Caco-2 (cell line): ENCODE measurements at regions not wholly inside any gene's neighbourhood (a gene's known extent, or its start where the extent isn't known, plus 50 kb on each side); places are given as distances from the start of the nearest gene placed in this dataset.

Experiments used
- BruUV-seq: library from RNA; stranded (reverse); fragments of 400-500 nt; replicated peaks from 2 replicates; lab custom pipeline; 2021; lab: Mats Ljungman, UMichigan
- CTCF ChIA-PET: fragments of 300-600 bp; sonication (Branson Sonifier 250); formaldehyde crosslinking; loops from one replicate; lab custom pipeline; 2022; ENCODE audit warnings: antibody characterized with exemption; lab: Charles Lee
- POLR2A ChIA-PET: fragments of 300-600 bp; sonication (Branson Sonifier 250); formaldehyde crosslinking; loops from one replicate; lab custom pipeline; 2022; ENCODE audit warnings: antibody characterized with exemption; lab: Charles Lee
- DNase-seq, 2 experiments: peaks; one replicate each; pipeline versions ENCODE4 v3.0.0 to v3.0.0-alpha.2; 2020 to 2022
- H3K27me3 ChIP-seq: replicated peaks from 2 replicates; pipeline ENCODE4 v1.6.0; 2011; ENCODE audit warnings: low read length; ENCODE audit not compliant: control insufficient read depth, insufficient read depth
- H3K36me3 ChIP-seq: 2 replicates; pipeline ENCODE4 v1.5.1; 2011; ENCODE audit warnings: low read length; ENCODE audit not compliant: control insufficient read depth, insufficient read depth
- H3K4me1 ChIP-seq: fragments of 250-450 bp; sonication (Bioruptor Pico); 2 replicates; pipeline ENCODE4 v1.5.1; 2020; ENCODE audit warnings: mild to moderate bottlenecking
- H3K4me3 ChIP-seq: 2 replicates; pipeline ENCODE4 v1.5.1; 2011; ENCODE audit warnings: low read depth, mild to moderate bottlenecking, control low read depth, low read length
- H3K9me3 ChIP-seq: fragments of 250-450 bp; sonication (Bioruptor Pico); 2 replicates; pipeline ENCODE4 v1.5.1; 2020; ENCODE audit warnings: mild to moderate bottlenecking, moderate library complexity
- H3K27ac Mint-ChIP-seq: one replicate; pipeline ENCODE4 v1.8.0; 2022; ENCODE audit warnings: mixed read lengths; ENCODE audit not compliant: unreplicated experiment
- H3K27me3 Mint-ChIP-seq: one replicate; pipeline ENCODE4 v1.8.0; 2022; ENCODE audit warnings: mixed read lengths; ENCODE audit not compliant: insufficient read depth, unreplicated experiment
- H3K36me3 Mint-ChIP-seq: one replicate; pipeline ENCODE4 v1.8.0; 2022; ENCODE audit warnings: mild to moderate bottlenecking, mixed read lengths; ENCODE audit not compliant: insufficient read depth, unreplicated experiment
- H3K4me1 Mint-ChIP-seq: one replicate; pipeline ENCODE4 v1.8.0; 2022; ENCODE audit warnings: low read depth, mixed read lengths; ENCODE audit not compliant: unreplicated experiment
- H3K4me3 Mint-ChIP-seq: one replicate; pipeline ENCODE4 v1.8.0; 2022; ENCODE audit warnings: mild to moderate bottlenecking, moderate library complexity, mixed read lengths; ENCODE audit not compliant: unreplicated experiment
- H3K9me3 Mint-ChIP-seq: one replicate; pipeline ENCODE4 v1.8.0; 2022; ENCODE audit warnings: mixed read lengths; ENCODE audit not compliant: unreplicated experiment
- CTCF ChIP-seq, 2 experiments: fragments of 200-600 bp in 1 of 2; IDR thresholded peaks; 1 replicate in 1 of 2; 2 replicates in 1 of 2; pipeline versions ENCODE4 v1.5.1 to v1.8.0; 2011 to 2022; ENCODE audit warnings: antibody characterized with exemption in 1 of 2, control low read depth in 1 of 2, inconsistent platforms in 1 of 2, low read depth in 1 of 2, low read length in 1 of 2, mild to moderate bottlenecking in 1 of 2, moderate library complexity in 1 of 2; ENCODE audit not compliant: insufficient read depth in 1 of 2, severe bottlenecking in 1 of 2, unreplicated experiment in 1 of 2
- intact Hi-C: fragments of 100-400 bp; cut with micrococcal nuclease; formaldehyde crosslinking; loops from one replicate; pipeline ENCODE4 v1.10.0; 2022; ENCODE audit not compliant: unreplicated experiment

- H3K27me3 ChIP-seq = no peaks in the 10 kb centered on the region
- ChIA-PET CTCF (no interaction called here), POLR2A (no interaction called here)
- H3K4me1 Mint-ChIP-seq = no peaks in the 10 kb centered on the region
- H3K9me3 ChIP-seq = no peaks in the 10 kb centered on the region
- BruUV-seq = no TSS peak
- H3K4me1 ChIP-seq = no peaks in the 10 kb centered on the region
- no peak for DNase-seq
- no peak overlapping the region for H3K4me3 Mint-ChIP-seq
- H3K9me3 Mint-ChIP-seq = no peaks in the 10 kb centered on the region
- H3K36me3 Mint-ChIP-seq = no peaks in the 10 kb centered on the region
- intact Hi-C loops = no loop called here
- no peak overlapping the region for H3K27ac Mint-ChIP-seq
- no peak overlapping the region for H3K4me3 ChIP-seq
- no peaks in the 10 kb centered on the region for H3K36me3 ChIP-seq
- no peak for TF ChIP-seq CTCF (IDR thresholded peaks at IDR 0.05; ENCODE audit: insufficient read depth in 1 of 2, low read depth in 1 of 2, low read length in 1 of 2, severe bottlenecking in 1 of 2, unreplicated experiment in 1 of 2)
- H3K27me3 Mint-ChIP-seq = no peaks in the 10 kb centered on the region
These were observed 533.0 kb upstream of the SEMA6D start for GRCh38 chr15:47184003-47184907.

DNA sequence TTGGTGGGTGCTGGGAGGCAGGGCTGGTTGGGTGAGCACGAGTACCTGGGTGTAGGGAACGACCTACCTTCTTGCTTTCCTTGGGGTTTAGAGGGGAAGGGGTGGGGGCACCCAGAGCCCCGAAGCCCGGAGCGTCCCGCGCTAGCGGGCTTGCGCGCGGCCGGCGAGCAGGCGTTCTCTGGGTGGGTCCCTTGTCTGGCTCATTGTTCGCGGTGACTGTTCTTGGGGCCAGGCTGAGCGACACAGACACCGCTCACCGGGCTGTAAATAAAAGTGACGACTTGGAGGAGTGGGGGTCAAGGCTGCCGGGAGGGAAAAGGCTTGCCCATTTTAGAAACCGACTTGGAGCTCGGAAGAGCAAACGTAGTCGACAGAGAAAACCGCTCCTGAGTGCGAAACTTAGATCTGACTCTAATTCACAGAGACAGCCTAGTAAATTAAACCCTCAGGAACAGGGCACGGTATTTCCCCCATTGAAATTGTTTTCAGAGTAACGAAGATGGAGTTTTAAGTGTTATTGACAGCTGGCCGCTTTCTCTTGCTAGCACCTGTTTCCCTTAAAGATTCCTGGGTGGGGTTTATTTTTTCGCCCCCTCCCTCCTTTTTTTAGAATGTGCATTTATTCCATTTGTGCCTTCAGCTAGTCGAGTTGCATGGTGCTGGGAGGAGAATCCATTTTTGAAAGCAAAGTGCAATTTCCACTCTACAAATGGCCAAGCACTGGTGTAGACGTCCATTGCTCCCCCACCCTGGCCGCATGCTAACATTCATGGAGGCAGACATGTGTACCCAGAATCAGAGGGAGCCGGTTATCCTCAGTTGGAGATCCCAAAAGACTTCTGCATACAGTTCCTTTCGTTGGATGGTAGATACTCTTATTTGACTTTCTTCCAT lies 532.1 kb upstream of the SEMA6D start:
- no peaks in the 10 kb centered on the region for H3K27me3 Mint-ChIP-seq
- no peaks in the 10 kb centered on the region for H3K36me3 Mint-ChIP-seq
- H3K27me3 ChIP-seq = no peaks in the 10 kb centered on the region
- H3K4me1 Mint-ChIP-seq = no peaks in the 10 kb centered on the region
- intact Hi-C loops = no loop called here
- H3K4me1 ChIP-seq = no peaks in the 10 kb centered on the region
- H3K4me3 ChIP-seq = no peak overlapping the region
- no peaks in the 10 kb centered on the region for H3K36me3 ChIP-seq
- no peak overlapping the region for H3K27ac Mint-ChIP-seq
- BruUV-seq = no TSS peak
- ChIA-PET CTCF (no interaction called here), POLR2A (no interaction called here)
- H3K9me3 ChIP-seq = no peaks in the 10 kb centered on the region
- H3K4me3 Mint-ChIP-seq = no peak overlapping the region
- no peak for TF ChIP-seq CTCF (IDR thresholded peaks at IDR 0.05; ENCODE audit: insufficient read depth in 1 of 2, low read depth in 1 of 2, low read length in 1 of 2, severe bottlenecking in 1 of 2, unreplicated experiment in 1 of 2)
- no peak for DNase-seq
- H3K9me3 Mint-ChIP-seq = no peaks in the 10 kb centered on the region

DNA sequence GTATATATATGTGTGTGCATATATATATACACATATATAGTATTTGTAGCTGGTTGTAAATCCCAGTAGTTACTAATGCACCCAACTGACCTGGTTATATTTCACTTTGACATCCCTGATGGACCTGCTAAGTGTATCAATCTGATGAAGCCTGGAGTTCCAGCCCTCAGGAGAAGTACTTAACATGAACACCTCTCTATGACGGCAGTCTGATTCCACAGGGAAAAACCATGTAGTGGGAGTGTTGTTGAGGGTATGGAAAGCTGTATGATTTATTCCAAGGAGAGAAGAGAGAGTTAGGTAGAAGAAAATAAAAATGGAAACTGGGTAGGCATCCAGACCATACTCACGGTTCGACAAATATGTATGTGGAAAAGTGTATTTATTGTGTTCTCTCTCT lies 531.2 kb upstream of the SEMA6D start:
- Mint-ChIP-seq H3K4me1 (no peaks in the 10 kb centered on the region), H3K36me3 (no peaks in the 10 kb centered on the region), H3K27ac (no peak overlapping the region), H3K27me3 (no peaks in the 10 kb centered on the region), H3K9me3 (no peaks in the 10 kb centered on the region), H3K4me3 (no peak overlapping the region)
- no peaks in the 10 kb centered on the region for H3K36me3 ChIP-seq
- no TSS peak for BruUV-seq
- no peaks in the 10 kb centered on the region for H3K27me3 ChIP-seq
- CTCF ChIA-PET = no interaction called here
- POLR2A ChIA-PET = no interaction called here
- TF ChIP-seq CTCF (IDR thresholded peaks at IDR 0.05; ENCODE audit: insufficient read depth in 1 of 2, low read depth in 1 of 2, low read length in 1 of 2, severe bottlenecking in 1 of 2, unreplicated experiment in 1 of 2) = no peak
- H3K4me1 ChIP-seq = no peaks in the 10 kb centered on the region
- no peak for DNase-seq
- intact Hi-C loops = no loop called here
- H3K4me3 ChIP-seq = no peak overlapping the region
- no peaks in the 10 kb centered on the region for H3K9me3 ChIP-seq
